ENCODE measurements at regions not wholly inside any gene's neighbourhood (a gene's known extent, or its start where the extent isn't known, plus 50 kb on each side); places are given as distances from the start of the nearest gene placed in this dataset.
"Not testable (repeated sequence)": the region's sequence is repeated elsewhere in the genome, so short reads cannot be mapped to it uniquely, and the experiment has no call there.

DNA sequence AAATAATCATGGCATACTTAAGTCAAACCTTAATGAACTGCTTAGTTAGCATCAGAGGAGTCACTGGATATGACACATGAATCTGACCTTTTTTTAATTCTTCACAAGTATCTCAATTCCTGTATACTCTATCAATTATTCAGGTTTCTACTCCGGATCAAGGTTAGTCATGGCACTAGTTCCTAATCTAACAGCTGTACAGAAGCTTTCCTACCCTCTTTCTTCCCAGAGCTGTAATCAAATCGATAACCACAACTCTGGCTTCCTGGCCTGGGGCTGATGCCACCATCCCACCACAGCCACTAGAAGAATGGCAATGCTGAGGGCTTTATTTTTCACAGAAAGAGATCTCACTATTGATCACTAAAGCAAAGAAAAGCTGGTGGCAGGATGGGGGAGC lies 718.5 kb downstream of the SMARCA1 start:
- TF ChIP-seq, protein P1, sequence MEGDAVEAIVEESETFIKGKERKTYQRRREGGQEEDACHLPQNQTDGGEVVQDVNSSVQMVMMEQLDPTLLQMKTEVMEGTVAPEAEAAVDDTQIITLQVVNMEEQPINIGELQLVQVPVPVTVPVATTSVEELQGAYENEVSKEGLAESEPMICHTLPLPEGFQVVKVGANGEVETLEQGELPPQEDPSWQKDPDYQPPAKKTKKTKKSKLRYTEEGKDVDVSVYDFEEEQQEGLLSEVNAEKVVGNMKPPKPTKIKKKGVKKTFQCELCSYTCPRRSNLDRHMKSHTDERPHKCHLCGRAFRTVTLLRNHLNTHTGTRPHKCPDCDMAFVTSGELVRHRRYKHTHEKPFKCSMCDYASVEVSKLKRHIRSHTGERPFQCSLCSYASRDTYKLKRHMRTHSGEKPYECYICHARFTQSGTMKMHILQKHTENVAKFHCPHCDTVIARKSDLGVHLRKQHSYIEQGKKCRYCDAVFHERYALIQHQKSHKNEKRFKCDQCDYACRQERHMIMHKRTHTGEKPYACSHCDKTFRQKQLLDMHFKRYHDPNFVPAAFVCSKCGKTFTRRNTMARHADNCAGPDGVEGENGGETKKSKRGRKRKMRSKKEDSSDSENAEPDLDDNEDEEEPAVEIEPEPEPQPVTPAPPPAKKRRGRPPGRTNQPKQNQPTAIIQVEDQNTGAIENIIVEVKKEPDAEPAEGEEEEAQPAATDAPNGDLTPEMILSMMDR (IDR thresholded peaks at IDR 0.05; ENCODE audit: low read depth, low read length): no peak
- Histone ChIP-seq H3K9me3 (ENCODE audit: severe bottlenecking) (peaks cover 3% of the 10 kb centered on the region), H3K36me3 (no peaks in the 10 kb centered on the region), H3K27me3 (ENCODE audit: insufficient read depth, low read depth, severe bottlenecking) (no peaks in the 10 kb centered on the region), H3K27ac (no peak overlapping the region), H3K4me3 (ENCODE audit: low read depth, low read length) (no peak overlapping the region)
- DNase-seq: no peak

DNA sequence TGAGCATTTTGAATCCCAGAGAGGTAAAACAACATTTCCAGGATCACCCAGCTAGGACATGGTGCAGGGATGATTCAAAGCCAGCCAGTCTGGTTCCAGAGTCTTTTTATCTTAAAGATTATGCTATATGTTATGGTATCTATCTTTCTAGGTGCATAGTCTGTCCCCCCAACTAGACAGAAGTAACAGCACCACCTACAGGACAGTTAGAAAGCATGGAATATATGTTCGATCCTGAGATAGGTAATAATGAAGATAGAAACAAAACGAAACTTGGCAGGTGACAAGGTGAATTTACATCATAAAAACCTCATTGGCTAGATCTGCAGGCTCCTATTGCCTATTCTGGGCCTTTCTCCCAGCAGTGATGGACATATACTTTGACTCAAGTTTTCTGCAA lies 723.2 kb downstream of the SMARCA1 start:
- no peak for DNase-seq
- H3K27me3 ChIP-seq (ENCODE audit: insufficient read depth, low read depth, severe bottlenecking): no peaks in the 10 kb centered on the region
- H3K4me3 ChIP-seq (ENCODE audit: low read depth, low read length): no peak overlapping the region
- H3K36me3 ChIP-seq: no peaks in the 10 kb centered on the region
- TF ChIP-seq, protein P1 (IDR thresholded peaks at IDR 0.05; ENCODE audit: low read depth, low read length): peak; percentile 29
- no peaks in the 10 kb centered on the region for H3K9me3 ChIP-seq (ENCODE audit: severe bottlenecking)
- no peak overlapping the region for H3K27ac ChIP-seq

DNA sequence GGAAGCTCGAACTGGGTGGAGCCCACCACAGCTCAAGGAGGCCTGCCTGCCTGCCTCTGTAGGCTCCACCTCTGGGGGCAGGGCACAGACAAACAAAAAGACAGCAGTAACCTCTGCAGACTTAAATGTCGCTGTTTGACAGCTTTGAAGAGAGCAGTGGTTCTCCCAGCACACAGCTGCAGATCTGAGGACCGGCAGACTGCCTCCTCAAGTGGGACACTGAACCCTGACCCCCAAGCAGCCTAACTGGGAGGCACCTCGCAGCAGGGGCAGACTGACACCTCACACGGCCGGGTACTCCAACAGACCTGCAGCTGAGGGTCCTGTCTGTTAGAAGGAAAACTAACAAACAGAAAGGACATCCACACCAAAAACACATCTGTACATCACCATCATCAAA lies 730.9 kb upstream of the ACTRT1 start:
- not testable (repeated sequence) for H3K36me3 ChIP-seq; H3K4me3 ChIP-seq (ENCODE audit: low read depth, low read length); H3K9me3 ChIP-seq (ENCODE audit: severe bottlenecking); H3K27me3 ChIP-seq (ENCODE audit: insufficient read depth, low read depth, severe bottlenecking); H3K27ac ChIP-seq; DNase-seq

DNA sequence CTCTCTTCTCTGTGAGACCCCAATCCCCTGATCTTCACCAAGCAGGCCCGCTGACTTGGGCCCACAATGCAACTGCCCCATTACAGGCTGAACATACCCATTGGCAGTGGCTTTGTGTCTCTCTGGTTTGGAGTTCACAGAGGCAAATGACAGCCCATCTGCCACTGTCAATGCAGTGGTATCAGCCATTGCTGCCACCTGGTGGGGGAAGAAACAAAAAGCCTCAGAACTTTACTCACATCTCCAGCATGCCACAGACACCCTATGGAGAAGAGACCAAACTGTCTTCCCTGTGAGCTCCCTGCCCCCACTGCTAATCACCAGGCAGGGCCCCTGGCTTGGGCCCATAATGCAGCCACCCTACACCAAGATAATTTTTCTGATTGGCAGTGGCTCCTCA lies 729.3 kb upstream of the ACTRT1 start:
- Histone ChIP-seq H3K27me3 (ENCODE audit: insufficient read depth, low read depth, severe bottlenecking) (no peaks in the 10 kb centered on the region), H3K27ac (no peak overlapping the region), H3K9me3 (ENCODE audit: severe bottlenecking) (no peaks in the 10 kb centered on the region), H3K4me3 (ENCODE audit: low read depth, low read length) (no peak overlapping the region), H3K36me3 (no peaks in the 10 kb centered on the region)
- TF ChIP-seq, protein P1 (IDR thresholded peaks at IDR 0.05; ENCODE audit: low read depth, low read length): peak; percentile 66
- peak; percentile 68 for DNase-seq

DNA sequence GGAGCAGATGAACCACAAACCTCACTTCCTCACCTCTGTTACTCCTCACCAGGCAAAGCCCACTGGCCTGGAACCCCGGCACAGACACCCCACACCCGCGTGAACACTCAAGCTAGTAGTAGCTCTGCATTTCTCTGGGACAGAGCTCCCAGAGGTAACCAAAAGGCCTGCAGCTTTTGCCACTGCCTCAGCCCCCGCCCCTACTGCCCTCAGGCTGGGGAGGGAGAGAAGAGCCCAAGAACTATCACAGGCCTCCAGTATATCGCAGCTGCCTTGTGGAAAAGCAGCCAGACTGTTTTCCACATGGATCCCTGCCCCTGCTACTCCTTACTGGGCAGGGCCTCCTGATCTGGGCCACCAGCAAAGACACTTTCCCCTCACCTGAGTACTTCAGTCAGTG lies 728.7 kb upstream of the ACTRT1 start:
- DNase-seq: no peak
- Histone ChIP-seq H3K9me3 (ENCODE audit: severe bottlenecking) (no peaks in the 10 kb centered on the region), H3K27me3 (ENCODE audit: insufficient read depth, low read depth, severe bottlenecking) (no peaks in the 10 kb centered on the region), H3K4me3 (ENCODE audit: low read depth, low read length) (no peak overlapping the region), H3K27ac (no peak overlapping the region), H3K36me3 (no peaks in the 10 kb centered on the region)
- TF ChIP-seq, protein P1 (IDR thresholded peaks at IDR 0.05; ENCODE audit: low read depth, low read length): no peak

DNA sequence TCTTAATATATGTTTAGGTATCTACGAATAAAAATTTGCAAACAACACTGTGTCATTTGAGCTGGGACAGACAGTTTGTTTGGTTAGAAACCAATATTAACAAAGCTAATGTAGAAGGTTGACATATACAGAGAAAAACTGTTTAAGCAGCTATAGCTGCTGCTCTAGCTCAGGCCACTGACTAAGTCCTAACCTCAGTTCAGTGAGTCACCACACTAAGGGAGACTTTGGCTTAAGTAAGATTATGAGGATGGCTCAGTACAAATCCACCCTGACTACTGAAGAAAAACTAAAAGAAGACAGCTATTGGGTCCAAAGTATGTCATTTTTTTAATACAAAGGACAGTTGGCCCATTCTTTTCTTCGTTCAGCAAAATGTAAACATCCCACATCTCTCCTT lies 717.3 kb upstream of the ACTRT1 start:
- no peaks in the 10 kb centered on the region for H3K36me3 ChIP-seq
- peaks cover 4% of the 10 kb centered on the region for H3K9me3 ChIP-seq (ENCODE audit: severe bottlenecking)
- H3K4me3 ChIP-seq (ENCODE audit: low read depth, low read length): no peak overlapping the region
- no peak overlapping the region for H3K27ac ChIP-seq
- TF ChIP-seq, protein P1 (IDR thresholded peaks at IDR 0.05; ENCODE audit: low read depth, low read length): no peak
- DNase-seq: peak; percentile 13
- H3K27me3 ChIP-seq (ENCODE audit: insufficient read depth, low read depth, severe bottlenecking): no peaks in the 10 kb centered on the region
